HG03060 (cell line): ENCODE measurements at regions not wholly inside any gene's neighbourhood (a gene's known extent, or its start where the extent isn't known, plus 50 kb on each side); places are given as distances from the start of the nearest gene placed in this dataset.

Experiments
- ATAC-seq: cut with Tn5 transposase; IDR thresholded peaks from one replicate; pipeline ENCODE4 v1.9.1; 2021; ENCODE audit warnings: low read depth, moderate number of reproducible peaks; ENCODE audit not compliant: unreplicated experiment

DNA sequence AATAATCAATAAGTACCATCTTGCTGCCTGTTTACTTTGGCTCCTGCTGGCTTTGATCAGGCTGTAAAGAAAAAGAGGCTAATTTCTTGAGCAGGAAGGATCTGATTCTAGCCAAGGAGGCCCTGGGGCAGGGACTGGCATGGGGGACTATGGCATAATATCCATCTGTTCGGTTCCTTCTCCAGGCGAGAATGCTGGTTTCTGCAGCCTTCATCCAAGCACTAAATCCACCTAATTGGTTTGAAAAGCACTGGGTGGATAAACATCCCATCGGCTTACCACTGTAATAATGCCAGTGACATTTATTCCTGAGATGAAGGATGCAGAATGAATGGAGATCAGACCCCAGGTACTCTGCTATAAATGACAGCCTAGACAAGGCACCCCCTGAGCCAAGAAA, 180.0 kb upstream of the ASIC2 start:
- ATAC-seq = no peak

DNA sequence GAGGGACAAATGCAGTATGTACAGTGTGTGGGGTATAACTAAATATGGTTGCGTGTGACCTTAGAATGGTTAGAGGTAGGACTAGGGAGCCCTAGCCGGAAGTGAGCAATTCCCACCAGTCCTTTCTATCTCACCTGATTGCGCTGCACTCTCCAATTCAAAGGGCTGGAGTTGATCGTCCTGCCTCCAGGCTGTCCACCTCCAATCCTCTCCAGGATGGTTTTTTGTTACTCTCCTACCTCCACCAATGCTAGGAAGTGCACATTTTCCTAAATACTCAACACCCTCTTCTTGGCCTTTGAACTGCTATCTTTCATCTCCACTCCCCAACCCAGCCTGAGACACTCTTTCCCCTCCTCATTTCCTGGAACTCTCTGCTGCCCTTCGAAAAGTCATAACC, 181.7 kb upstream of the ASIC2 start:
- ATAC-seq = no peak

DNA sequence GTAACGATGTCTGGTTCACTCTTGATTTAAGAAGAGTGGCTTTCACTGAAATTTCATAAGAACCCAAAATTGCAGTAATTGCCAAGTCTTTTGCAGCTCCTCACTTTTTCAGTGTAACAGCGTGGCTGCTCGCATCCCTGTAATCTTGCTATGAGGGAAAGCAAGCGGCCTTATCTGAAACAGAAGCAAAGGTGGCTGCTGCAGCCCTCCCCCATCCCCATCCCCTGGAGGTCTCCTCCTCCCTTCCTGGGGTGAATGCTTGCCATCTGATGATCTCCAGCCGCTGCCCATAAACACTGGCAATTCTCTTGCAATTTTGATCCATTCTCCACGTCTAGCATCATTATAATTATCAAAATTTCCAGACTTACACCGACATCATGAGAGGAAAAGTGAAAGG, 182.5 kb upstream of the ASIC2 start:
- no peak for ATAC-seq

DNA sequence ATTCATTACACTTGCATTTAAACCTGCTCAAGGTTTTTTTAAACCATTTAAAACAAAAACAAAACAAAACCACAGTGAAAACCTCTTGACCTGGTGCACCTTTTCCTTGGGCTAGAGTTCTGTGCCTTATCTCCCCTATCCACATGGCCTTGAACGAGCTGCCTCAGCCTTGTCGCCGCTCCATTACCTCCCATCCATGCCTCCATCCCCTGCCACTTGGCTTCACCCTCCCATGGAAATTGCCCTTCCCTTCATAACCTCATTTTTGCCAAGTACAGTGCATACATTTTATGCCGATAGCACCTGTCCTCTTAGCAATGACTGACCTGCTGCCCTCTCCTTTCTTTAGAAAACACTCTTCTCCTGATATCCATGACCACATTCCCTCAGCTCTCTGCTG, 188.6 kb upstream of the ASIC2 start:
- ATAC-seq = no peak

DNA sequence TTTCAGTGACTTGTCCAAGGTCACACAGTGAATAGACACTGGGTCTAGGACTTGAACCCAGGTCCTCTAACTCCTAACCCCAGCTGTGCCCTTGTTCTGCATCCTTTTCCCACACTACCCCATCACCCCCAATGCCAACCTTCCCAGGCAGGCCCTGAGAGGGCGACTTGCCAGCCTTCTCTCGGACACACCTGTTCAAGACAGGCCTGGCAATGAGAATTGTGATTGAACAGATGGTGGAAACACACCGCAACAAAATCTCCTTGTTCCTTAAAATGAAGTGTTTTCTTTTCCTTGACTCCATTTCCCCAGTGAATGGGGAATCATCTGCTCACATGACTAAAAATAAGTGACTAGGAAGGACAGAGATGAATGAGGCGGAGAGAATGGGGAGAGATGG, 189.5 kb upstream of the ASIC2 start:
- no peak for ATAC-seq

DNA sequence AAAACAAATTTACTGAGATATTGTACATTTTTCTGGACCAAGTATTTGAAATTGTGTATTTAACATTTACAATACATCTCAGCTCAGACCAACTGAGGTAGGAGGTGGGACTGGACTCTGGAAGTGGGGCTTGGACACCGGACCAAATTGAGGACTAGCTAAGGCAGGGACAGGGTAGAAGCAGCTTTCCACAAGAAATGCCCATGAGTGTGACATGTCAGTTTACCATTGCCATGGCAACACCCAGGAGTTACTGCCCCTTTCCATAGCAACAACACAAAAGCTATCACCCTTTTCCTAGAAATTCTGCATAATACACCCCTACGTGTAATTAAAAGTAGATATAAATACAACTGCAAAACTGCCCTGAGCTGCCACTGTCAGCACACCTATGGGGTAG, 191.5 kb upstream of the ASIC2 start:
- ATAC-seq = no peak

DNA sequence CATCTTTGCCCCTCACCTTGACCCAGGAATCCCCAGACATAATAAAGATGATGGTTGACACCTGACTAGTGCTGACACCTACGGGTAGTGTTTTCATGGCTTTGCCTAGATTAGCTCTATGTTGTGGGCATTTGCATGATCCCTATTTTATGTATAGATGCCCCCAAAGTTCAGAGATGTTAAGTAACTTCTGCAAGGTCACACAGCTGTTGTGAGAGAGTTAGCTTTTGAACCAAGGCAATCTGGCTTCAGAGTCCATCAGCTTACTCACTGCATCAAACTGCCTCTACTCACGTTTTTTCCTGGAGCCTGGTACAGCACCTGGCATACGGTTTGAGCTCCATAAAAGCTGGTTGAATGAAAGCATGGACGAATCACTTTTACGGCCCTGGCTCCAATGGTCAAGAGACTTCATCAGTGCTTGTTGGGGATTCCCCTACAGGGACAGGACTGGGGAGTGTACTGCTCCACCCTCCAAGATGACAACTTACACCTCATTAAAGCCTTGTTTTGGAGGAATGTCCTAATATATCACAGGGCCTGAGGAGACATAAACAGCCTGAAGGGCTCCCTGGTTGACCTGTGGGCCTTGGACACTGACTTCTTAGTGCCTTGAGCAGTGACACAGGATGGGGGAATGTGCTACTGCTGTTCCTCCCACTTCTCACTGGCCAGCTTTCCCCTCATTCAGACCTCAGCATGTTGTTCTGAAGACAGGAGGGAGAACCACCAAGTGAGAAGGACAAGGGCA, 193.2 kb upstream of the ASIC2 start:
- no peak for ATAC-seq

DNA sequence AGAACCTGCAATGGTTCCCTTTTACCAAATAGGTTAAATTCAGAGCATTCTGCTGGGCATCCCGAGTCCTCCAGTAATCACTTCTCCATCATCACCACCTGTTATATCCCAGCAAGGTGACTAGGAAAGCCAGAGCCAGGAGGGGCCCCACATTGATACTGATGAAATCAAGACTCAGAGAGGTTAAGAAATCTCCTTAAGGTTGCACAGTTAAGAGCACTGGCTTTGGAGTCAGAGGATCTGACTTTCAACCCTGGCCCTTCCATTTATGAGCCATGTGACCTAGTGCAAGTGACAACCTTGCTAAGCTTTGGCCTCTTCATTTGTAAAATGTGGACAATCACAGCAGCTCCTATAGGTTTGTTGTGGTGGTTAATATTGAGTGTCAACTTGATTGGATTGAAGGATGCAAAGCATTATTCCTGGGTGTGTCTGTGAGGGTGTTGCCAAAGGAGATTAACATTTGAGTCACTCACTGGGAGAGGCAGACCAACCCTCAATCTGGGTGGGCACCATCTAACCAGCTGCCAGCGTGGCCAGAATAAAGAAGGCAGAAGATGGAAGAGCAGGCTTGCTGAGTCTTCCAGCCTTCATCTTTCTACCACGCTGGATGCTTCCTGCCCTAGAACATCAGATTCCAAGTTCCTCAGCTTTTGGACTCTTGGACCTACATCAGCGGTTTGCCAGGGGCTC, 194.2 kb upstream of the ASIC2 start:
- no peak for ATAC-seq

DNA sequence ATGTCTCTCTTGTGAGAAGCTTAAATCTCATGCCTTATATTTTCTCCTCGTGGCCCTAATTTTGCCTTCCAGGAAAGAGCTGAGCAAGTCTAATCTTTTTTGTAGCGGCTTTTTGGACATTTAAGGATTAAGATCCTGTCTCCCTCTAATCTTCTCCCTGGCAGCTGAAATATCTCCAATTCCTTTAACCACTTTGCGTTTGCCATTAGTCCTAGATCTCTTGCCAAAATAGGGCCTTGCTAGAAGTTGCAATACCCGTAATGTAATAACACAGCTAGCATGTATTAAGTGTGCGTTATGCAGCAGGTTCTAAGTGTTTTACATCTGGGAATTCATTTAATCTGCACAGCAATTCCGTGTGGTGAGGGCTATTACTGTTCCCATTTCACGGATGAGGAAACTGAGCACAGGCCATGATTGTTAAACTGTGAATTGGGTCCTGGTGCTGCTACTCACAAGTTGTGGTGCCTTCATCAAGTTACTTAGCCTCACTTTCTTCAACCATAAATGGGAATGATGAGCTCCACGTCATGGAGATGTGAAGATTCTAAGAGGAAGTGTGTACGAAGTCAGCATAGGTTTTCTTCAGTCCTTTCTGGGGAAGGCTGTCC, 198.9 kb upstream of the ASIC2 start:
- ATAC-seq = no peak

DNA sequence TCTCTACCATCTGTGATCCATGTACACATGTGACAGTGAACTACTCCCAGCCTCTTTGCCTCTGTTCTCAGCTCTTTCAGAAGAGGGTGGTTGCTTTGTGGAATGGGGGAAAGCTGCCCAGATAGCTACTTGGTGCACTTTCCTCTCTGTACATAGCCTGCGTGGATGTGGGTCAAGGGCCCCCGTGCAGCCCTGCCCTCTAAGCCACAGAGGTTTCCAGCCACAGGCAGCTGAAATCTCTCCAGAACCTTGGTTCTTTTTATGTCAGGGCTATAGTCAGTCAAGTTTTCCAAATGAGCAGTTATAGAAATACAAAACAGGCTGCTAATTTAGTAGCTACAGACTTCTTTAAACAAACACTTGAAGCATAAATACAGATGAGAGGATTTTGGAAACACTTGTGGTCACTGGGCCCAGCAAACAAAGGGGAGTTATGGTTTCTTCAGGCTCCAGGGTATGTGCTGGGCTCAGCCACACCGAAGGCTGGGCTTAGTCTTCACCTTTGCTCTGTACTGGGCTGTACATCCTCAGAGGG, 199.7 kb upstream of the ASIC2 start:
- no peak for ATAC-seq

DNA sequence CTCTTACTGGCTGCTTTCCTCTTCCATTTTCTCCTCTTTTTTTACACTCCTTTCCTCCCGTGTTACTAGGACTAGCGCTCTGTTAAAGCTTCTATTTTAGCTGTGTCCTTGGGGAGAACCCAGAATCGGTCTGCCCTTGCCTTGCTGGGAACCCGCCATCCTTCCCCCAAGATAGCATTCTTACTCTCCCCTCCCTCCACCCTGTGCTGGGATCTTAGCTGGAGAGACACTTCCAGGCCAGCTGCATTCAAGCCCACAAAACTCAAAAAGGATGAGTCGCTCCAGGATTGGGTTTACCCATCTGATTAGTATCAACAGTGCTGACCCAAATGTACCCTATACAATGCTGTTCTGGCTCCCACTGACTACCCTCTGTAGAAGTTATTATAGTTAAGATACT, 200.5 kb upstream of the ASIC2 start:
- ATAC-seq = no peak

DNA sequence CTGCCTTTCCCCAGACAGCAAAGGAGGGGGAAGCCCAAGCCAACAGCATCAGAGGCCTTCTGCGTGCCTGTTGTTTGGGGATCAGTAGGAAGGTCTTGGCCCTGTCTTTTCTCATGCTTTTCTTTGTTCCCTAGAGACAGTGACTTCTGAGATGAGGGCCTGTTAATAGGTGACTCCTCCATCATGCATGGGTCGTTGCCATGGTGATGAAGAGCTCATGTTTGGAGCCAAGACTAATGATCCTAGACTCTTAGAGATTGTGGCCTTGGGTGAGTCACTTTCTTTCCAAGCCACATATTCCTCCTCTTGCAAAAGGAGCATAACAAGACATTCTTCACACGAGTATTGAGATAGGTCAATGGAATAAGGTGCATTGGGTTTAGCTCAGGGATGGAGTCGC, 201.1 kb upstream of the ASIC2 start:
- ATAC-seq = no peak

DNA sequence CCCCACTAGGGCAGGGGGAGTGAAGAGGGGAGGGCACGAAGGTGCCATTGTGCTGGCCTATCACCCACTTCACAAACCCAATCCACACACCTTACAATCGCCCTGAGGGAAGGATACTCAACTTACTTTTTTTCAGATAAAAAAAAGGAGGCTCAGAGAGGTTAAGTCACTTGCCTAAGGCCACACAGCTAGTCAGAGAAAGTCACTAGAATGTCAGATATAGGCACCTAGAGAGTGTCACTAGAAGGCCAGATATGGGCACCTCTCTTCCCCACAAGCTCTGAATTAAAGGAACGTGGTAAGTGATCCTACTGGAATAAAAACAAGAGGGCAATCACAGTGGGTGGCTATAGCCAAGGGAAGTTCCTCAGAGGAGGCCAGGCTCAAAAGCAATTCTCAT, 204.5 kb upstream of the ASIC2 start:
- no peak for ATAC-seq

DNA sequence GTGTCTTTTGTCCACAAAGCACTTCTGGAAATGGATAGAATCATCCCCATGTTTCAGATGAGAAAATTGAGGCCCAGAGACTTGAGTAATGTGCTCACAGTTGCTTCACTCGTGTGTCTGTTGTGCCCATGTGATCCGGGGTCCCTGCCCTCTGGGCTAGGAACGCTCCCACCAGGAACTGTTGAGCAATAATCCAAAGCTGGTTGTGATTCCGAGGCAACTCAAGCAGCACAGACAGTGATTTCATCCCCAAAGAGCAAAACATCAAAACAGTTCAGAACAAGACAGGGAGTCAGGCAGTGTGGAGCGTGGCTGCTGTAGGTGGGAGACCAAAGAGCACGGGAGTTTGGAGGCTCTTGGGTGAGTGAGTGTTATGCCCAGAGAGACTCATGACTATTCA, 205.0 kb upstream of the ASIC2 start:
- no peak for ATAC-seq

DNA sequence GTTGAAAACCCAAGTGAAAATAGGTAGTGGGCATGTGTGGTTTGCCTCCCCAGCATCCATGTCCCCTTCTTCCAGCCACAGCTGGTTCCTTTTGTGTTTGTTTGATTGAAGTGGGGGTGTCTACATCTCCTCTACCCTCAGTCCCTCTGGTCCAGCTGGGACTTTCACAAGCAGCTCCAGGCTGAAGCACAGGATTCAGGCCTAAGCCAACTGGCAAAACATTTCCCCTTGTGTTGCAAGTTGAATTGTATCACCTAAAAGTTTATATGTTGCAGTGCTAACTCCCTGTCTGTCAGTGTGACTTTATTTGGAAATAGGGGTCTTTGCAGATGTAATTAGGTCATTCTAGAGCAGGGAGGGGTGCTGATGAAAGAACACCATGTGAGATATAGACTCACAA, 205.9 kb upstream of the ASIC2 start:
- ATAC-seq = no peak

DNA sequence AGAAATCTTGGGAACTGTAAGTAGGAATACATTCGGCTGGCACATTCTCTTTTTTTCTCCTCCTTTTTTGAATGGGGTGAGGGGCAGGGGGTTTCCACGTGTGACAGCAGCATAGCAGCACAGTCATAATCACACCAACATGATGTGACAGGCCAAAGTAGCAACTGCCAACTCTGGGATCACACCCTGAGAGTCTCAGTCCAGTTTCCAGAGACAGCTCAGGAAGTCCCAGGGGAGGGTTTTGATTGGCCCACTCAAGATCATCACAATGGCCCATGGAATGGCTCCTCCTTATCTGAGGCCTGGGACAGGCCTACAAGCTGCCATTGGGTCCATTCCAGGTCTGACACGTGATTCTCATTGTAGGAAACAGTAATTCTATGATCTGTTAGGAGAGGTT, 207.1 kb upstream of the ASIC2 start:
- no peak for ATAC-seq

DNA sequence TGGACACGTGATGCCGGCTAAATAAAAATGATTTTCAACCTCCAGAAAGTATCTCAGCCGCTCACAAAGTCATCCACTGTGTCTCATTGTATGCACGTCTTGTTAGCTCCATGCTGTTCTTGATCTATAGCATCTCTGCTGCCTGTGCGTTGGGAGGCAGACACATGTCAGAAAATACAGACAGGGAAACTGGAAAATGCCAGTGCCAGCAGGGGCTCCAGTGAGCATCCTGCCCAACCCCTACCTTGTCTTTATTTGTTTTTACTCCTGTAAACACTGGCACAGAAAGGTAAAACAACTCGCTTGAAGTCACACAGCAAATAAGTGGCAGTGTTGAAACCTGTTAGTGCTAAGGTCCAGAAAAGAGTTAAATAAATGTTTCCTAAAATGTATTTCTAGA, 208.1 kb upstream of the ASIC2 start:
- no peak for ATAC-seq

DNA sequence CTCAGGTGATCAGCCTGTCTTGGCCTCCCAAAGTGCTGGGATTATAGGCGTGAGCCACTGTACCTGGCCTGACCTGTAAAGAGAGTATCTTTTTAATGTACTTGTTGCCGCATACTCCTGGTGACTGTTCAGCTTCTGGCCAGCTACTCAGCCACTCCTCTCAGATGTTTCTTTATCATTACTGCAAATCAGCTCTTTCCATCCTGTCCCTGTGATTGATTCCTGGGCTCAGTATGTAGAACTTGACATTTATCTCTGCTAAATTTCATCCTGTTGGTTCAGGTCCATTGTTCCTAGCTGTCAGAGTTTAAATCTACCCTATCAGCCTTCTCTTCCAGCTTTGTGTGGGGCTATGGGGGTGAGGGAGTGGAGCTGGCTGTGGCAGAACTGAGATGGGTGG, 211.5 kb upstream of the ASIC2 start:
- ATAC-seq = no peak

DNA sequence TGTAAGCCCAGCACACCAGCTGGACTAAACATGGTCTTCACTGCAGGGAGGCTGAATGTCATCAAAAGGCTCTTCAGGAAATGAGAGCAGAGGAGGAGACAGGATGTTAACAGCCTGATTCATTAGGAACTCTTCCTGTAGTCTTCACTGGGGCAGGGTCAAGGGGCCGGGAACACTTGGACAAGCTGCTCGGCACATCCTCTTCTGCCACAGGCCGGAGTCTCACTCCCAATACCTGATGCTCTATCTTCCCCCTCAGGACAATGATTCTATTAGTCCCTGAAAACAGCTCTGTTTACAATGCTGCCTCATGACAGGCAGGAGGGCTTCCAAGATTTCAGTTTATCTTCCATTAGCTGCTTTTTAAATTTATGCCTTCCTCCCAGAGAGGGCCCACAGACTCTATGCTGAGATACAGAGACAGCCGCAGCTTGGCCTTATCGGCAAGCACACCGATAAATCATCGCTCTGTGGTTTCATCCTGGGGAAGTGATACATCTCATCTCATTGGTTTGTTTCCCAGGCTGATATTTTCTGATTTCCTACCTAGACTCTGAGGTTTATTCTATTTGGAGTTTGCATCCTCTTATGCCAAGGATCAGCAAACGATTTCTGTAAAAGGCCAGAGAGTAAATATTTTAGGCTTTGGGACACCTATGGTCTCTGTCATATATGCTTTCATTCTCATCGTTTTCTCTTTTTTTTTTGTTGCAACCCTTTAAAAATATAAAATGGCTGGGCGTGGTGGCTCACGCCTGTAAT, 214.0 kb upstream of the ASIC2 start:
- no peak for ATAC-seq

DNA sequence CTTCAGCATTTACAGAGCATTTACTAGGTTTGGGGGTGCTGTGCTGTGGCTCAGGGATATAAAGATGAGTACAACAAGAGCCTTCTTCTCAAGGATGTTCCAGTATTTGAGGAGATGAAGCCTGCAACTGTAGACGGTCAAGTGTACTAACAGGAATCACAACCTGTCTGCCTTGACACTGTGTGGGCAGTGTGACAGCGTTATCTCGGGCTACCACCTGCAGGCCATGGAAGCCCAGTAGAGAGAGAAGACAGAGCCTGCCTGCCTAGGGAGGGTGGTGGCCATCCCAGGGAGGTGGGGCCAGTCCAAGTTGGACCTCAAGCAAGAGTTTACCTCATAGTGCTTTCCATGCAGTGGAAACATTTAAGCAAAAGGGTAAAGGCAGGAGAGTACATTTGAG, 215.1 kb upstream of the ASIC2 start:
- no peak for ATAC-seq

DNA sequence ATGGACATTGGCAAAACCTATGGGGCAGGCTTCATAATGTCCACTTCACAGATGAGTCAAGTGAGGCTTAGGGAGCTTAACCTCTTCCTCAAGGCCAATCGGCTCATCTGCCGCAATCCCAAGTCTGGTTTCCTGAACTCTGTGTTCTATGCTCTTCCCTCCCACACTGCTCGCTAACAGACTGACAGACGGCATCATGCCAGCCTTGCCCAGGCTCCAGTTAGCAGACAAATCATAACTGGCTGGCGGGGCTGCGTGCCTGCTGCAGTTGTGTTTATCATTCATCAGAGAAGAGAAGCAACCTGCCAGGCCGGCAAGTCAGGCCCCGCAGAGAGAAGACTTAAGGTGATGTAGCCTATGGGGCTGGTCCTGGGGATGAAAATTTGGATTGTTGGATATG, 216.2 kb upstream of the ASIC2 start:
- ATAC-seq = no peak
